ENCODE measurements at regions not wholly inside any gene's neighbourhood (a gene's known extent, or its start where the extent isn't known, plus 50 kb on each side); places are given as distances from the start of the nearest gene placed in this dataset.

- Histone ChIP-seq H3K36me3 (replicated peaks; ENCODE audit: low read depth, low read length) (no peaks in the 10 kb centered on the region), H4K20me1 (ENCODE audit: insufficient read depth, low read length) (no peaks in the 10 kb centered on the region), H3K4me3 (ENCODE audit: low read length) (no peak overlapping the region), H2AFZ (ENCODE audit: low read depth, low read length) (no peak overlapping the region), H3K9ac (ENCODE audit: low read length) (no peak overlapping the region), H3K4me1 (ENCODE audit: low read length) (peaks cover 17% of the 10 kb centered on the region), H3K9me3 (ENCODE audit: insufficient read depth, low read length) (no peaks in the 10 kb centered on the region), H3K4me2 (ENCODE audit: low read length) (no peak overlapping the region), H3K27me3 (ENCODE audit: low read depth, low read length) (no peaks in the 10 kb centered on the region), H3K79me2 (ENCODE audit: low read length) (no peaks in the 10 kb centered on the region), H3K27ac (ENCODE audit: low read length) (no peak overlapping the region)
- TF ChIP-seq CTCF (IDR thresholded peaks at IDR 0.05; ENCODE audit: low read depth, low read length) (no peak), EZH2phosphoT487 (IDR thresholded peaks at IDR 0.05; ENCODE audit: low read depth) (no peak)
Observed at GRCh38 chr18:51522338-51522737, 324.9 kb upstream of the MEX3C start.

- Histone ChIP-seq H3K79me2 (ENCODE audit: low read length) (no peaks in the 10 kb centered on the region), H3K9me3 (ENCODE audit: insufficient read depth, low read length) (no peaks in the 10 kb centered on the region), H3K36me3 (replicated peaks; ENCODE audit: low read depth, low read length) (no peaks in the 10 kb centered on the region), H3K4me1 (ENCODE audit: low read length) (peaks cover 17% of the 10 kb centered on the region), H4K20me1 (ENCODE audit: insufficient read depth, low read length) (no peaks in the 10 kb centered on the region), H3K9ac (ENCODE audit: low read length) (no peak overlapping the region), H3K4me3 (ENCODE audit: low read length) (no peak overlapping the region), H2AFZ (ENCODE audit: low read depth, low read length) (no peak overlapping the region), H3K4me2 (ENCODE audit: low read length) (no peak overlapping the region), H3K27ac (ENCODE audit: low read length) (no peak overlapping the region), H3K27me3 (ENCODE audit: low read depth, low read length) (no peaks in the 10 kb centered on the region)
- TF ChIP-seq CTCF (IDR thresholded peaks at IDR 0.05; ENCODE audit: low read depth, low read length), result no peak
- no peak for TF ChIP-seq EZH2phosphoT487 (IDR thresholded peaks at IDR 0.05; ENCODE audit: low read depth)
Observed at GRCh38 chr18:51522821-51523220, 325.3 kb upstream of the MEX3C start.

GRCh38 chr18:51523671-51524070 is 326.2 kb upstream of the MEX3C start:
- H4K20me1 ChIP-seq (ENCODE audit: insufficient read depth, low read length), result no peaks in the 10 kb centered on the region
- peak overlapping the region; percentile 22 for H2AFZ ChIP-seq (ENCODE audit: low read depth, low read length)
- no peak overlapping the region for H3K9ac ChIP-seq (ENCODE audit: low read length)
- TF ChIP-seq EZH2phosphoT487 (IDR thresholded peaks at IDR 0.05; ENCODE audit: low read depth) (no peak), CTCF (IDR thresholded peaks at IDR 0.05; ENCODE audit: low read depth, low read length) (no peak)
- no peaks in the 10 kb centered on the region for H3K27me3 ChIP-seq (ENCODE audit: low read depth, low read length)
- H3K4me2 ChIP-seq (ENCODE audit: low read length), result peak overlapping the region; percentile 38
- H3K4me1 ChIP-seq (ENCODE audit: low read length), result peaks cover 17% of the 10 kb centered on the region
- H3K79me2 ChIP-seq (ENCODE audit: low read length), result no peaks in the 10 kb centered on the region
- no peak overlapping the region for H3K27ac ChIP-seq (ENCODE audit: low read length)
- no peaks in the 10 kb centered on the region for H3K9me3 ChIP-seq (ENCODE audit: insufficient read depth, low read length)
- H3K36me3 ChIP-seq (replicated peaks; ENCODE audit: low read depth, low read length), result no peaks in the 10 kb centered on the region
- 0 out of 2 replicates have a peak overlapping the region, but pooled peaks have one; percentile 1 for H3K4me3 ChIP-seq (ENCODE audit: low read length)

GRCh38 chr18:51525453-51526225 is 328.2 kb upstream of the MEX3C start:
- Histone ChIP-seq H3K4me2 (ENCODE audit: low read length) (no peak overlapping the region), H3K36me3 (replicated peaks; ENCODE audit: low read depth, low read length) (no peaks in the 10 kb centered on the region), H4K20me1 (ENCODE audit: insufficient read depth, low read length) (no peaks in the 10 kb centered on the region), H3K9me3 (ENCODE audit: insufficient read depth, low read length) (no peaks in the 10 kb centered on the region), H3K9ac (ENCODE audit: low read length) (no peak overlapping the region), H2AFZ (ENCODE audit: low read depth, low read length) (no peak overlapping the region), H3K27me3 (ENCODE audit: low read depth, low read length) (no peaks in the 10 kb centered on the region), H3K4me3 (ENCODE audit: low read length) (no peak overlapping the region), H3K27ac (ENCODE audit: low read length) (no peak overlapping the region), H3K79me2 (ENCODE audit: low read length) (no peaks in the 10 kb centered on the region), H3K4me1 (ENCODE audit: low read length) (peaks cover 17% of the 10 kb centered on the region)
- no peak for TF ChIP-seq EZH2phosphoT487 (IDR thresholded peaks at IDR 0.05; ENCODE audit: low read depth)
